DMS53 treated with DMSO at 0.1 percent for 48 hours (cell line): ENCODE measurements at regions not wholly inside any gene's neighbourhood (a gene's known extent, or its start where the extent isn't known, plus 50 kb on each side); places are given as distances from the start of the nearest gene placed in this dataset.
"Not testable (repeated sequence)": the region's sequence is repeated elsewhere in the genome, so short reads cannot be mapped to it uniquely, and the experiment has no call there.

Source experiments
- DNase-seq: peaks from one replicate; lab custom pipeline; 2025; ENCODE audit not compliant: unreplicated experiment; lab: John Stamatoyannopoulos, UW

DNA sequence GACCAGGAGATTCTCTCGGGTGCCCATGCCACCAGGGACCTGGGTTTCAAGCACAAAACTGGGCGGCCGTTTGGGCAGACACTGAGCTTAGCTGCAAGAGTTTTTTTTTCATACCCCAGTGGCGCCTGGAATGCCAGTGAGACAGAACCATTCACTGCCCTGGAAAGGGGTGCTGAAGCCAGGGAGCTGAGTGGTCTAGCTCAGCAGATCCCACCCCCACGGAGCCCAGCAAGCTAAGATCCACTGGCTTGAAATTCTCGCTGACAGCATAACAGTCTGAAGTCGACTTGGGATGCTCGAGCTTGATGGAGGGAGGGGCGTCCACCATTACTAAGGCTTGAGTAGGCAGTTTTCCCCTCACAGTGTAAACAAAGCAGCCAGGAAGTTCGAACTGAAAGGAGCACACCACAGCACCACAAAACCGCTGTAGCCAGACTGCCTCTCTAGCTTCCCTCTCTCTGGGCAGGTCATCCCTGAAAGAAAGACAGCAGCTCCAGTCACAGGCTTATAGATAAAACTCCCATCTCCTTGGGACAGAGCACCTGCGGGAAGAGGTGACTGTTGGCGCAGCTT is 157.7 kb downstream of the GIPC2 start:
- not testable (repeated sequence) for DNase-seq

DNA sequence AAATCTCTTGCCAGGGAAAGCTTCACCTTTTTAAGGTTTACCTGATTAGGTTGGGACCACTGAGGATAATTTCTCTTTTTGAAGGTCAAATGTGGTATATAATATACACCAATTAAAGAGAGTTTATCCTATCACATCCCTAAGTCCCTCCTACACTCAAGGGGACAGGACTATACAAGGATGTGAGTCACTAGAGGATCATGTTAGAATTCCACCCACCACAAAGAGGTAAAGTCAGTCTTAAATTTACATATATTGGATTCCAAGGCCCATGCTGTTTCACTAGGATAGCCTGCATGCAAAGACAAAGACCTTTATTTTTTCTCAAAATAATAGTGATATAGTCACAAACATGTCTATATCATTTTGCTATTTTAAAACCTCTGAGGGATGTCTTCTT is 164.4 kb downstream of the GIPC2 start:
- no peak for DNase-seq

DNA sequence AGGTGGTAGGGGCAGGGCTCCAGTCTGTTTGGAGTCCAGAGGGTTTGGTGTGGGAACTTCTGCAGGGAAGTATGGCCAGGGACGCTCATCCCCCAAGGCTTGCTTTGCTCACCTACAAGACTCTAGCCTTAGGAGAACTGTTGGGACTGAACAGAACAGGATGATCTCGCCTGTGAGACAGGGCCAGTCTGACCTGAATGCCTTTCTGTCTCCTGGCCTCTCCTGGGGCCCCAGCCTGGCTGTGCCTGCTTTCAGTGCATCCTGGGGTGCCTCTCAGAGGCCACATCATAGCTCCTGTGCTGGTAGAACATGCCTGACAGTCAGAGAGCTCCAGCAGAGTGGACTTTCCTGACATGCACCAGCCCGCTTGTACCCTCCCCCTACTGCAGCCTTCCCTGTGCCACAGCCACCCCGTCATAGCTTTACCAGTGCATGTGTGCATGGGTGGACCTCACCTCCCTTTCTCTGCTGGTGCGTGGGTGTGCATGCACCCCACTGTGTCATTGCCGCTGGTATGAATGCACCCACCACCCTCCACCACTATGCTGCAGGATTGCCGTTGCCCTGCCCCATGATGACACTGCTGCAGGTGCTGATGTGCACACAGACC is 165.8 kb downstream of the GIPC2 start:
- no peak for DNase-seq

DNA sequence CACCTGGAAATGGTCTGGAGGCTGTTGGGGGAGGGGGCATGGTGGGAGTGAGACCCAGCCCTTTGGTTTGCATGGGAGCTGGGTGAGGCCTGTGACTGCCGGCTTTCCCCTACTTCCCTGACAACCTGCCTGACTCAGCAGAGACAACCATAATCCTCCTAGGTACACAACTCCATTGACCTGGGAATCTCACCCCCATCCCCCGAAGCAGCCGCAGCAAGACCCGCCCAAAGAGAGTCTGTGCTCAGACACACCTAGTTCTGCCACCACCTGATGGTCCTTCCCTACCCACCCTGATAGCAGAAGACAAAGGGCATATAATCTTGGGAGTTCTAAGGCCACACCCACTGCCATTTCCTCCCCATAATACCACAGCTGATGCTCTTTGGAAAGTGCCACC is 168.6 kb downstream of the GIPC2 start:
- DNase-seq: no peak

DNA sequence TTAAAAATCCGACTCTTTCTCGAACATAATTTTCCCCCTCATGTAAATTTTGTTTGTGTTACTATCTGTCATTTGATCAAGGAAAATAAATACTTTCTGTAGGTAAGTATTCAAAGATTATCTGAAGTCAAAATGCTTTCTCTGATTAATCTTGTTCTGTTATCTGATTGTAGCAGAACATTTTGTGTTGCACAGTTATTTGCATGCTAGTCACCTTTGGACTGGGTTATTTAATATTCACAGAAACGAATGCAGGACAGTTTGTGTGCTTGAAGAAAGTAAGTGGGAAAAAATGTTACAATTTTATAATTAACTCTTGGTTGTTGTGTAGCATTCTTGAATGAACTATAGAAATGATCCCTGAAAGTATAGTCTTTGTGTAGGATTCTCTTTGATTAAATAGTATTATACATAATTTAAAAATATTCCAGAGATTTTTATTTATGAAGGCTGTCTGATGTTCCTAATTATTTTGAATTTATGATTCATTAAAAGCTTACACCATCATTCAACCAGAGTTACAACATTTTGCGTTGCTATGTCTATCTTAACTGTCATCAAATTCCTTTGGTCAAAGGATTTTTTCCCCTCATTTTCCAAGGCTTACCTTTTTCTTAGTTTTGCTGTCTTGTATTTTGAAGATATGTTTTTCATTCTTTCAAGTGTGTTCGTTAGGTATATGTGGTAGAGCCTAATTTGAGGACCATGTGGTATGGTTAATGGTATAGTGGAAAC is 176.6 kb downstream of the GIPC2 start:
- DNase-seq: no peak

DNA sequence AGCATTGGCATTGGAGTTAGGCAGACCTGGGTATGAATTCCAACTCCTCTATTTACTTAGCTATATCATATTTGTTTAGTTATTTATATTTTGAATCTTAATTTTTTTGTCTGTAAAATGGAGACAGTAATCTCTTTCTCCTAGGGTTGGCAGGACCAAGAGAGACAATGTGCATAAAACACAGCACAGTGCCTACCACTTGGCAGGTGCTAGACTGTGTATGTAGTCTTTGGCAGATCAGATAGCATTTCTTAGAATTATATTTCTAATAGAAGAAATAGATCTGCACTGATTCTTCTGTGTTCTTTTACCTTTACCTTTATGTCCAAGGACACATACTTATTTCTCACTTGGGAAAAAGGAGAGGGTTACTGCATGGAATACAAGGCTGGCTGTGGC is 177.2 kb downstream of the GIPC2 start:
- DNase-seq: no peak

DNA sequence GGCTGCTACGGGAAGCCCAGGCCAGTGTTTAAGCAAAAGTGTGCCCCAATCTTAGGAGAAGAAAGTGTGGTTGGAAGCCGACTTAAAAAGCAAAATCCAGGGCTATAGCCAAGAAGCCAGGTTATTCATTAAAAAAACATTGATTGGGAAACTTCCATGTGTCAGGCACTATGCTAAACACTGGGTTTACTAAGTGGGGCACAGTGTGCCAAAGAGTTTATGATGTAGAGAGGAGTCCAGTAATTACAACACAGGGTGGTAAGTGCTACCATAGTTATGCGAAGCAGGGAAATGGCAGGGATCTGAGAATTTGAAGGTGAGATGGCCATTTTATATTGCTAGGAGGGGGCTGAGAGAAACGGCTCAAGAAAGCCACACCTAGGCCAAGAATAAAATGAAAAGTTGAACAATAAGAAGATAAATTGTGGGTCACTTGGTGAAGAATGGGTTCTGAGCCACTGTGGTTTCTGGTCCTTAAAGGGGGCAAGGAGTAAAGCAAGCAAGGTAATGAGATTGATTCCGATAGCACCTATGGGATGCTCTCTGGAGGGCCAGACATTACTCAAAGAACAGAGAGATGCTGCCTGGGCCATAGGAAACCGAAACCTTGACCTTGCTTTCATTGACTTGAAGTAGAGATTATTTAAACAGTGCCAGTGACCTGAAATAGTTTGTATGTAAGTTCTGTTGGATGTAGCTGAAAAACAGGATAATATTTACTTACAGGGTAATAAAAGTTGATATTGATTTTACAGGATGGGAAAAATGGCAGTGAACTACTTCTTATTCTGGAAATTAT is 177.8 kb downstream of the GIPC2 start:
- DNase-seq: no peak

DNA sequence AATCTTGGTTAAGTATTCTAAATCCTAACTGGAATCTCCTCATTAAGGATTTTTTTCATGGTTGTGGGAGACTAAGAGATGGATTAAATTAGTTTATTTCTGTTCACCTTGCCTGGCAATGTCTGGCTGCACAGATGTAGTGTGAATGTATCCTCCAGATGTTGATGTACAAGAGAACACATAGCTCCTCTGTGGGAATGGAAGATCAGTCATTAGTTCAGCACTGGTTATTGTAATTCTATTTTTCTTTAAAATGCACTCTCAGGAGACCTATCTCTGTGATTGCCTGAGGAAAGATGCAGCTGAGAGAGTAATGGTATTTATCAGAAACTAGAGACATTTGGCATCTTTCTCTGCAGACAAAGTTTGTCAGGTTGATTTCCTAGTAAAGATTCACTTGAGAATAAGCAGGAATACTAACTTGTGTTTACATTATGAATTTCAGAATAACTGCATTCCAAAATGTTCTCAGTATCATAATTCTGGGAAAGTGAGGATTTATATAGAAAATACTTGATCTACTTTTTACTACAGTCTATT is 178.6 kb downstream of the GIPC2 start:
- no peak for DNase-seq

DNA sequence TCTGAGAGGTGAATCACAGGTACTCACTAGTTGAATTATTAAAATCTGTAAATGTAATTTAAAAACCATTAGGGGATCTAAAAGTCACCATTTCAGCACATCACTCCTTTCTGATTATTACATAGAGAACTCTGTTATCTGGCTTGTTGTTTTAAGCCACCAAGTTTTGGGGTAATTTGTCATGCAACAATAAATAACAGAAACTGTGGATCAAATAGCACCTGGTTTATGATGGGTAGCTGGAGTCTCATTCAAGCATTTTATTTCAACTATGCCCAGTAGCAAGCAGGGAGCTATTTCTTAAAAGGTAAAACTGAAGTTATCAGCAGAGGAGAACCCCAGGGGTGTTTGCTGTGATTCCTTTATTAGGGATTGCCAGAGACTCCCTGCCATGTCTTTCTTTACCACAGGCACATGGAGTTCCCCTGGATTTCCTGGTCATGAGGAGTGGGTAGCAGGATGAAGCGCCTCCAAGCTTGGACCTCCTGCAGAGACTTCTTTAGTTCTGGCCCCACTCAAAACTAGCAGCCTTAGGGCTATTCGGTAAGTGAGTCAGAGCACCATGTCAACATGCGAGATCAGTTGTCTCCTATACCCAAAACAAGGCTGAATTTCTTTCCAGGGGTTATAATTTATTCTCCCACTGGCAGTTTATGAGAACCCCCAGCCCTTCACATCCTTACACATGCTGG is 179.2 kb downstream of the GIPC2 start:
- DNase-seq: no peak

DNA sequence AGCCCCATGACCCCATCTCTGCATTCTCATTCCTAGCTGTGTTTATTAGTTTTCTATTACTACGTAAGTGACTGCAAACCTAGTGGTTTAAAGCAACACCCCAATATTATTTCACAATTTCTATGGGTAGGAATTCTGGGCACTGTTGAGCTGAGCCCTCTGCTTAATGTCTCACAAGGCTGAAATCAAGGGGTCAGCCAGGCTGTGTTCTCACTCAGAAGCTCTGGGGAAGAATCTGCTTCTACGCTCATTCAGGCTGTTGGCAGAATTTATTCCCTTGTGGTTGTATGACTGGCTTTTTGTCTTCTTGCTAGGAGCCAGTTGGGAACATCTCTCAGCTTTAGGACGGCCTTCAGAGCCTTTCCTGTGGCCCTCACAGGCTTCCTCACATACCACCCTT is 181.0 kb downstream of the GIPC2 start:
- no peak for DNase-seq

DNA sequence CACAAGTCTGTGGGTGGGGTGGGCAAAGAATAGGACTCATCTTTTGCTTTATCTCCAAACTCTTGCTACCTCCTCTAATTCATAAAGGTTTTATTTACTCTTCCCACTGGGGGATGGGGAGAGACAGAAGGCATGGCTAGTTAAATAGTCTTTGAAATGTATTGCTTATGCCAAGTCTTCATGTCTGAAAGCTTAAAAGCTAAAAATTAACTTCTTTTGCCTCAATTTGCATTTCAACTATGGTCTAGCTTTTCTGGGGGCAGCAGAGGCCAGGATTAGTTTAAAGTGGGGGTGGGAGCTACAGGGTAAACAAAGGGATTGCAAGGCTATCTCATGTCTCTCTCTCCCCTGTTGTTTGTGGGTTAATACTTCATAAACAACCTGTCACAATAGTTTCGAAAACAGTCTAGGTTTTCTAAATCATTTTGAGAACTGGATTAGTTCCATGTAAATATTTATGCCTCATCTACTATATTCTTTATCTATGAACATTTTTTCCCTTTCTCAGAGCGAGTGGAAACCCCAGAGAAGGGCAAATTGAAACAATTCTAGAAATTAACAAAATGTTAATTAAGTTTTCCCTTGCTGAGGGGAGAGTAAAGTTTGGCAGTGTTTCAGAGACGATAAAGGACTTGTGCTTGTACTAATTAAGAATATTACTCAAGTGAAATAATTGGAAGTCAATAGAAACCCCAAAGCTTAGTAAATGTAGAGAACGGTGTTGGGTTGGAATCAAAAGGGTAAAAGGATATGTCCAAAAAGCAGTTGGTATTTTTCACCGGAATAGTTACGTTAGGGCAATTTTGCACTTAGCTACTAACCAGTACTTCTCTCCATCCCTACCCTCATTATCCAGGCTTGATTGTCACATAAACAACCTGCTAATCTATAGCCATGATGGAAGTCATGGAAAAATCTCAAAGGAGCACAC is 182.2 kb downstream of the GIPC2 start:
- DNase-seq: no peak

DNA sequence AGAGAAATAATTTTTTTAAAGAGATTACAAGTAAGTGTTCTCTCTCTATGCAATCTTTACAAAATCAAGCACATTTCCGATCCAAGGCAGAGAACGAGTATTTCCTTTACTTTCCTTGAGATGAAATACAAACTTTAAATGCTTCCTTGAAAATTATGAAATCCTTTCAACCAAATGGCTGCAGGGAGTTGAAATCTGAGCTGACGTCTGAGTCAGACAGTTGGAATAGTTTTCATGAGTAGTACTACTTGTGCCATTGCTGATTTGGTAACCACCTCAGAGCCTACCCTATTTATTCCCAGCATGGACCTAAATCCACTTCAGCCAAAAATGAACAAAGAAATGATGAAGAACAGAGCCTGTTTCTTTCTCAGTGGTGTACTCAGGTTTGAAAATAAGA is 183.6 kb downstream of the GIPC2 start:
- no peak for DNase-seq

DNA sequence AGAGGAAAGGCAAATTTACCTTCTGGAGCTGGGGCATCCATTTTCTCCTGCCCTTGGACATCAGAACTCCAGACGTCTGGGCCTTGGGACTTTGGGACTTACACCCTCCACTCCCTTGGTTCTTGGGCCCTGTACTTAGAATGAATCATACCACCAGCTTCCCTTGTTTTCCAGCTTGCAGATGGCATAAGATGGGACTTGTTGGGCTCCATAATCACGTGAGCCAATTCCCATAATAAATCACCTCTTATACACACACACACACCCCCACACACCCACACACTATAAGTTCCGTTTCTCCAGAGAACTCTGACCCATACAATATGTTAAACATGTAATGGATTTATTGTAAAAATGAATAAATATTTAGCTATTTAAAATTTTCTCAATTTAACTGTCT is 185.7 kb downstream of the GIPC2 start:
- DNase-seq: no peak

DNA sequence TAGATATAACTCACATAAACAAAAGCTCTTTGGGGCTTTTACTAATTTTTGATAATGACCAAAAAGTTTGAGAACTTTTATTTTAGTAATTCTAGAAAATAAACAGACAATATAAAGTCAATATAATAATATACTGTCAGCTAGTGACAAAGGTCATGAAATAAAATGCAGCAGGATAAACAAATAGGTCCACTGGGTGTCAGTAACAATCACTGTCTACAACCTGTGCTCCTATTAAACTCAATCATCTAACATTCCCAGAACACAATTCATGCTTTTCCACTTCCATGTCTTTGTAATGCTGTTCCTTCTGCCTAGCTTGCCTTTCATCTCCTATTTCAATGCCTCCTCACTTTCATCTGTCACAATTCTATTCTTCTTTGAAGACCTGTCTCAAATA is 186.1 kb downstream of the GIPC2 start:
- DNase-seq: no peak

DNA sequence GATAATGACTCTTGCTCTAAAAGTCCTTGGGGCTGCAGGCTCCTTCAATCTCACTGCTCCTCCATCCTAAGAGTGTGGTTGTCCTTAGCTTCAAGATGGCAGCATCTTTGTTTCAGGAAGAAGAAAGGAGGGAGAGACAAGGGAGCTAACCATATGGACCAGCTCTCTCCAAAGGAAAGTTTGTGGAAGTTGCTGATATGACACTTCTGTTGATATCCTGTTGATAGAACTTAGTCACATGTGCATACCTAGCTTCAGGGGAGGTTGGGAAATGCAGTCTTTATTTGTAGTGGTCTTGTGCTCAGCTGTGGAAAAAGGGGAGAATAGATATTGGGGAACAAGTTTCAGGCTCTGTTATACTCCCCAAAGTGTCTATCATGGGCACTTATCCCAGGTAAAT is 186.9 kb downstream of the GIPC2 start:
- no peak for DNase-seq

DNA sequence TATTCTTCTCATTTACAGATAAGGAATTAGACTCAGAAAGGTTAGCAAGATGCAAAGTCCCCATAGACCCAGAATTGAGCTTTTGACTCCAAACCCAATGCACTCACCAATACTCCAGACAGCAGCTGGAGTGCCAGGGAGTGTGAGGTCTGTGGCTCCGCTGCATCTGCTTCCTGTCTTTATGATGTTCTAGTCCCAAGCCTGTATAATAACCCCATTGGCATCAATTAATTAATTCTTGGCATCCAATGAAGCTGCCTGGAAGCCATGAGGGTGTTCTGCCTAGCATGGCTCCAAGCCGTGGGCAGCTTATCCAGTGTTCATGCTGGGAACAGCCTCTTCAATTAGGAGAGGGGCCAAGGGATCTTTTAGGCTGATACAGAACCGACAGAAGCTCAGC is 188.7 kb downstream of the GIPC2 start:
- no peak for DNase-seq

DNA sequence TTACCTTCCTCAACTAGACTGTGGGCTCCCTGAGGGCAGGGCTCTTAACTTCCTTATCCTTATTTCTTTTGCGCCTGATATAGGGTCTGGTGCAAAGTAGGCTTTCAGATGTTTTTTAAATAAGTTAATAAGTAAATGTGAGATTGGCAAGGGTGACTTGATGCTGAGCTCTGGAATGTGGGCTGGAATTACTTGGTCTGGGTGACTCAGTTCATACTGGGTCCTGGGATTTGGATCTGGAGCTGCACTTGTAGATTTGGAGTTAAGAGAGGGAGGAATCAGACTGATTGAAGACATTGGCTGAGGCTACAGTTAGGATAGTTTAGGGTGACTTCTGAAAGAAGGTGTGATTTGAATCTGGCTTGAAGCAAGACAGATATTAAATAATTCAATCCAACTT is 190.9 kb downstream of the GIPC2 start:
- no peak for DNase-seq

DNA sequence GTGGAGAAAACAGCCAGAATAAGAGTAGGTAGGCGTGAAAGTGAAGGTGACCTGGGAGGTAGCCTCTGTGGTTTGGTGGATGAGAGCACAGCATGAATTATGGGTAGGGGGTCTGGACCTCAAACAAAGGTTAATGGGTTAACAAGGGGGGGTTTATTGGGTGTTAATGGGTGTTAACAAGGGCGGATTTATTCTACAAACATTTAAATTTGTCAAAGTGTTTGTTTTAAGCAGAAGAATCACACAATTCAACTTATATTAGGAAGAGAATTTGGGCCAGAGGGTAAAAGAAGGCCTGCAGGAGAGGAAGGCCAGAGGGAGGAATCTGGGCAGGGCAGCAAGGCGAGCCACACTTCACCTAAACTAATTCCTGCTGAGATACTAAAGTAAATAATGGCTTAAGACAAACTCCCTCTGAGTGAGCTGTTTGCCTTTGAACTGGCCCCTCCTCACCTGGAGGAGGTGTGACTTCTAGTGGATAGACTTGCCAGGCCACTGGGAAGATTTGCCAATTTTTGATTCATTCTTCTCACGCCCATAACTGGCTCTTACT is 191.7 kb downstream of the GIPC2 start:
- DNase-seq: peak; percentile 17

DNA sequence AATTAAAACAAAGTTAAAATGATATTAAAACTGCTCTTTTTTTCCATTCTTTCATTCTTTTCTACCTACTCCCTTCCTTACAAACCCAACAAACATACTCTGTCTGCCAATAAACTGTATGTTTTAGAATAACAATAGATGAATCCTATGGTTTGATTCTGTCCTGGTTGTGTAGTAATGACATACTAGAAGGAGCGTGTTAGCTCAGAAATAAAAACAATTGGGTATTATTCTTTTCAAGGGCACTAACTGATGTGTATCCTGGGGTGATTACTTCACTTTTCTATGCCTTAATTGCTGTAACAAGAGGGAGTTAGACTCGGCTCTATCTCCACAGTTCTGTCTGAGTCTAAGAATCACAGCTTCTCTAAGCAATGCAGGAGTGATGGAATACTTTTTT is 194.4 kb downstream of the GIPC2 start:
- no peak for DNase-seq

DNA sequence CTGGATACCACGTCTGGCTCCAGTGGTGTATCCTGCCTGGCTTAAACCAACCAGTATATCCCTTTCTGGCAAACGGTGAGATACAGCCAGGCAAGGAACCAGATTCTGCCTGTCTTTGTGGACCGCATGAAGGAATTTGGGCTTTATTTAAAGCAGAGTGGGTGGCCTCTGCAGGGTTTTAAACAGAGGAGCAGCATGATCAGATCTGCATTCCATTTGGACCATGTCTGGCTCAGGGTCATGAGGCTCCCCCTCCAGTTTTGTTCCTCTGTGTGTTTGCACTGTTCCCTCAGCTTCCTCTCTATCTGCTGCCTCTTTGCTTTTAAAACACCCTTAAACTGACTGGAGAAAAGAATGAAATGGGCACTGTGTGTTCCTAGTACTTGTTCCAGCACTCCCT is 195.0 kb downstream of the GIPC2 start:
- no peak for DNase-seq
